Activated CD4-positive, CD25-positive, alpha-beta regulatory T cell treated with anti-CD3 and anti-CD28 coated beads, Interleukin-2, amount 50 U/mL, for 24 hours (primary cell): ENCODE measurements at regions not wholly inside any gene's neighbourhood (a gene's known extent, or its start where the extent isn't known, plus 50 kb on each side); places are given as distances from the start of the nearest gene placed in this dataset.
"Not testable (repeated sequence)": the region's sequence is repeated elsewhere in the genome, so short reads cannot be mapped to it uniquely, and the experiment has no call there.

Experiments
- ATAC-seq, 2 donors: fragments of 150-1000 bp; cut with Tn5 transposase; one replicate each; pipeline ENCODE4 v1.10.0; 2021; ENCODE audit warnings: mild to moderate bottlenecking in 1 of 2, moderate library complexity in 1 of 2

- ATAC-seq, result no peak
These were observed 141.0 kb upstream of the BNIP2 start for GRCh38 chr15:59830098-59830497.

- no peak for ATAC-seq
These were observed 139.7 kb upstream of the BNIP2 start for GRCh38 chr15:59828861-59829260.

- no peak for ATAC-seq
These were observed 139.1 kb upstream of the BNIP2 start for GRCh38 chr15:59828263-59828662.

GRCh38 chr15:59825901-59826300, 136.8 kb upstream of the BNIP2 start:
- no peak for ATAC-seq

- ATAC-seq, result no peak
These were observed 132.2 kb upstream of the BNIP2 start for GRCh38 chr15:59821286-59821685.

GRCh38 chr15:59819092-59819491, 130.0 kb upstream of the BNIP2 start:
- ATAC-seq, result no peak

- no peak for ATAC-seq
These were observed 129.2 kb upstream of the BNIP2 start for GRCh38 chr15:59818336-59818735.

- no peak for ATAC-seq
These were observed 128.7 kb upstream of the BNIP2 start for GRCh38 chr15:59817834-59818233.

- ATAC-seq, result no peak
These were observed 127.9 kb upstream of the BNIP2 start for GRCh38 chr15:59817053-59817452.

GRCh38 chr15:59814409-59814808, 125.3 kb upstream of the BNIP2 start:
- ATAC-seq, result peak in 1 of 2 donors; percentile 38

- ATAC-seq, result no peak
These were observed 123.8 kb upstream of the BNIP2 start for GRCh38 chr15:59812889-59813288.

- ATAC-seq, result no peak
These were observed 123.2 kb upstream of the BNIP2 start for GRCh38 chr15:59812250-59812870.

GRCh38 chr15:59803293-59803966, 114.3 kb upstream of the BNIP2 start:
- ATAC-seq, result not testable (repeated sequence)

- ATAC-seq, result no peak
These were observed 112.5 kb upstream of the BNIP2 start for GRCh38 chr15:59801649-59802048.

GRCh38 chr15:59798605-59798917, 109.4 kb upstream of the BNIP2 start:
- ATAC-seq, result no peak

- peak; percentile 78 to 84 for ATAC-seq
These were observed 108.9 kb upstream of the BNIP2 start for GRCh38 chr15:59797756-59798604.

- peak in 1 of 2 donors; percentile 27 for ATAC-seq
These were observed 105.2 kb upstream of the BNIP2 start for GRCh38 chr15:59794229-59794886.

- ATAC-seq, result peak in 1 of 2 donors; percentile 21
These were observed 103.2 kb upstream of the BNIP2 start for GRCh38 chr15:59792359-59792758.

GRCh38 chr15:59791755-59792154, 102.6 kb upstream of the BNIP2 start:
- ATAC-seq, result no peak

- ATAC-seq, result no peak
These were observed 102.0 kb upstream of the BNIP2 start for GRCh38 chr15:59791079-59791478.

- ATAC-seq, result not testable (repeated sequence)
These were observed 97.3 kb upstream of the BNIP2 start for GRCh38 chr15:59786466-59786865.

- not testable (repeated sequence) for ATAC-seq
These were observed 96.9 kb upstream of the BNIP2 start for GRCh38 chr15:59785981-59786380.
